ENCODE measurements at regions not wholly inside any gene's neighbourhood (a gene's known extent, or its start where the extent isn't known, plus 50 kb on each side); places are given as distances from the start of the nearest gene placed in this dataset.
"Not testable (repeated sequence)": the region's sequence is repeated elsewhere in the genome, so short reads cannot be mapped to it uniquely, and the experiment has no call there.

DNA sequence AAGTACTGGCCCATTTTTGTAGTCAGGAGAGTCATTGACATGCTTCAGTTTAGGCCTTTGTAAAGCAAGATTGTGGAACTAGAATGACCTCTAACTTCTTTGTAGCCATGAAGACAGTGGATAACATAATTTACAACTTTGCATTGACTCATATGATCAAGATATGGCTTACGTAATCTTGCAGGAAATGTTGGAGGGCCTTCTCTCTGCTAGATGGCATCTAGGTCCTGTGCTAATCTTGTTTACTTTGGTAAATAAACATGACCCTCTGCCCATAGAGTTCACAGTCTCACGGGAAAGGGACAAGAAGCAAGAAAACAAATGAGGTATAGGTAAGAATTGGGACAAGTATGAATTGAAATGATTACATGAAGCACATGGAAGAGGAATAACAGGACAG, 355.2 kb upstream of the ARID1B start:
- no peak overlapping the region for H3K27ac ChIP-seq
- POLR2A ChIA-PET (ENCODE audit: low non-redundant PET): no interaction called here
- DNase-seq (ENCODE audit: low spot score): no peak
- TF ChIP-seq, protein P1, sequence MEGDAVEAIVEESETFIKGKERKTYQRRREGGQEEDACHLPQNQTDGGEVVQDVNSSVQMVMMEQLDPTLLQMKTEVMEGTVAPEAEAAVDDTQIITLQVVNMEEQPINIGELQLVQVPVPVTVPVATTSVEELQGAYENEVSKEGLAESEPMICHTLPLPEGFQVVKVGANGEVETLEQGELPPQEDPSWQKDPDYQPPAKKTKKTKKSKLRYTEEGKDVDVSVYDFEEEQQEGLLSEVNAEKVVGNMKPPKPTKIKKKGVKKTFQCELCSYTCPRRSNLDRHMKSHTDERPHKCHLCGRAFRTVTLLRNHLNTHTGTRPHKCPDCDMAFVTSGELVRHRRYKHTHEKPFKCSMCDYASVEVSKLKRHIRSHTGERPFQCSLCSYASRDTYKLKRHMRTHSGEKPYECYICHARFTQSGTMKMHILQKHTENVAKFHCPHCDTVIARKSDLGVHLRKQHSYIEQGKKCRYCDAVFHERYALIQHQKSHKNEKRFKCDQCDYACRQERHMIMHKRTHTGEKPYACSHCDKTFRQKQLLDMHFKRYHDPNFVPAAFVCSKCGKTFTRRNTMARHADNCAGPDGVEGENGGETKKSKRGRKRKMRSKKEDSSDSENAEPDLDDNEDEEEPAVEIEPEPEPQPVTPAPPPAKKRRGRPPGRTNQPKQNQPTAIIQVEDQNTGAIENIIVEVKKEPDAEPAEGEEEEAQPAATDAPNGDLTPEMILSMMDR (conservative IDR thresholded peaks at IDR 0.05; ENCODE audit: low read depth): no peak
- CTCF ChIA-PET: no interaction called here

GRCh38 chr6:156421301-156421700, 355.9 kb upstream of the ARID1B start:
- CTCF ChIA-PET; H3K27ac ChIP-seq; POLR2A ChIA-PET (ENCODE audit: low non-redundant PET); DNase-seq (ENCODE audit: low spot score): not testable (repeated sequence)

- ChIA-PET CTCF (interaction anchor here (0.6 kb wide), 1 partner anchor 1371 kb away, joined by 3 read pairs; no protein-coding TSS in a partner anchor), POLR2A (ENCODE audit: low non-redundant PET) (no interaction called here)
- no peak for DNase-seq (ENCODE audit: low spot score)
- H3K27ac ChIP-seq: no peak overlapping the region
- TF ChIP-seq, protein P1 (conservative IDR thresholded peaks at IDR 0.05; ENCODE audit: low read depth): no peak
Observed at GRCh38 chr6:156420172-156420993, 356.8 kb upstream of the ARID1B start.

DNA sequence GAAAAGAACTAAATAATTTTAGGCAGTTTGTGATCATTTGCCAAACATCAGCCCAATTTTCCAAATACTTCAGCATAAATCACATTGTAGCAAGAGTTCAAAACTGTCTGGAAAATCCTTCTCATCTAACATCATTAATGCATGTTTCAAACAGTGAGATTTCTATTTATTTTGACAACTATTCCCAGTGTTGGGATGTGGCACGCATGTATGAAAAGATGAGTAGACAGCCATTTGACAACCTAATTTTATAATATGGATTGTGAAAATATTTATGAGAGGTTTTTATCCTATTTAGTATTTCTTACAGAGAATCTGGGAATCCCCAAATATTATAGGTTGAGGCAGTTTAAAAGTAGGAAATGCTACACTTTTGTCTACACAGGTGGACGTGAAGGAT, 357.6 kb upstream of the ARID1B start:
- H3K27ac ChIP-seq: no peak overlapping the region
- no peak for DNase-seq (ENCODE audit: low spot score)
- TF ChIP-seq, protein P1 (conservative IDR thresholded peaks at IDR 0.05; ENCODE audit: low read depth): no peak
- CTCF ChIA-PET: interaction anchor here (0.9 kb wide), 1 partner anchor 9 kb away, joined by 3 read pairs; no protein-coding TSS in a partner anchor
- POLR2A ChIA-PET (ENCODE audit: low non-redundant PET): no interaction called here

- ChIA-PET CTCF (no interaction called here), POLR2A (ENCODE audit: low non-redundant PET) (no interaction called here)
- TF ChIP-seq, protein P1 (conservative IDR thresholded peaks at IDR 0.05; ENCODE audit: low read depth): no peak
- H3K27ac ChIP-seq: no peak overlapping the region
- DNase-seq (ENCODE audit: low spot score): no peak
Observed at GRCh38 chr6:156418253-156418652, 358.9 kb upstream of the ARID1B start.

GRCh38 chr6:156416391-156416790, 360.8 kb upstream of the ARID1B start:
- ChIA-PET CTCF (interaction anchor here (0.6 kb wide), 1 partner anchor 1048 kb away, joined by 3 read pairs; no protein-coding TSS in a partner anchor), POLR2A (ENCODE audit: low non-redundant PET) (no interaction called here)
- DNase-seq (ENCODE audit: low spot score): no peak
- H3K27ac ChIP-seq: no peak overlapping the region
- TF ChIP-seq, protein P1 (conservative IDR thresholded peaks at IDR 0.05; ENCODE audit: low read depth): no peak

- no peak overlapping the region for H3K27ac ChIP-seq
- DNase-seq (ENCODE audit: low spot score): no peak
- ChIA-PET CTCF (interaction anchor here (0.5 kb wide), 1 partner anchor 396 kb away, joined by 3 read pairs; no protein-coding TSS in a partner anchor), POLR2A (ENCODE audit: low non-redundant PET) (no interaction called here)
- TF ChIP-seq, protein P1 (conservative IDR thresholded peaks at IDR 0.05; ENCODE audit: low read depth): no peak
Observed at GRCh38 chr6:156413154-156413553, 364.0 kb upstream of the ARID1B start.

Measured in RWPE1 (cell line).